ENCODE measurements at regions not wholly inside any gene's neighbourhood (a gene's known extent, or its start where the extent isn't known, plus 50 kb on each side); places are given as distances from the start of the nearest gene placed in this dataset.

DNA sequence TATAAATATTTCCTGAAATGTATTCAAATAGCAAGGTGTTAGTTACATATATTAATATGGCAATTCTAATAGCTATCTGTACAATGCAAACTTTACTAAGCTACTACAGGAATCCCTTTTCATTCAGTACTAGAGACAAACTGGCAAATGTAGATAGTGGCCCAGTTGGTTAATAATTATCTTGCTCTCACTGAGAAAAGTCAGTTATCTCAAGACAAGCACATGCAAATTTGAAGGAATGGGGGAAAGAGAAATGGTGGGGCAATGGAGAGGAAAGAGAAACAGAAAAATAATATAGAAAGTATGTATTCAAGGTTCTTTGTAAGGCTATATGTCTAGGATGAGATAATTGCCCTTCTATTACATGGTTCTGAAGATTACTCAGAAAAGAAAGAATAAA, 280.0 kb downstream of the FIGN start:
- TF ChIP-seq CTCF (IDR thresholded peaks at IDR 0.05): no peak
- TF ChIP-seq POLR2A (IDR thresholded peaks at IDR 0.05): no peak
